Glutamatergic neuron (in vitro differentiated cells): ENCODE measurements at regions not wholly inside any gene's neighbourhood (a gene's known extent, or its start where the extent isn't known, plus 50 kb on each side); places are given as distances from the start of the nearest gene placed in this dataset.
"Not testable (repeated sequence)": the region's sequence is repeated elsewhere in the genome, so short reads cannot be mapped to it uniquely, and the experiment has no call there.

Experiments
- DNase-seq: peaks from one replicate; pipeline ENCODE4 v3.0.0; 2022
- H3K27ac Mint-ChIP-seq: one replicate; pipeline ENCODE4 v1.8.0; 2020; ENCODE audit warnings: mild to moderate bottlenecking, mixed read lengths, inconsistent platforms; ENCODE audit not compliant: unreplicated experiment
- H3K27me3 Mint-ChIP-seq: one replicate; pipeline ENCODE4 v1.8.0; 2020; ENCODE audit warnings: mild to moderate bottlenecking, moderate library complexity, mixed read lengths, inconsistent platforms; ENCODE audit not compliant: unreplicated experiment
- H3K36me3 Mint-ChIP-seq: one replicate; pipeline ENCODE4 v1.8.0; 2020; ENCODE audit warnings: mild to moderate bottlenecking, mixed read lengths, inconsistent platforms; ENCODE audit not compliant: unreplicated experiment
- H3K4me1 Mint-ChIP-seq: one replicate; pipeline ENCODE4 v1.8.0; 2020; ENCODE audit warnings: mild to moderate bottlenecking, low read depth, mixed read lengths, inconsistent platforms; ENCODE audit not compliant: unreplicated experiment
- H3K4me3 Mint-ChIP-seq: one replicate; pipeline ENCODE4 v1.8.0; 2020; ENCODE audit warnings: mild to moderate bottlenecking, mixed read lengths, inconsistent platforms; ENCODE audit not compliant: unreplicated experiment
- H3K9me3 Mint-ChIP-seq: one replicate; pipeline ENCODE4 v1.8.0; 2020; ENCODE audit warnings: mild to moderate bottlenecking, moderate library complexity, mixed read lengths, inconsistent platforms; ENCODE audit not compliant: unreplicated experiment
- TF ChIP-seq, protein P1 (sequence below): fragments of 200-600 bp; sonication (generic); IDR thresholded peaks from one replicate; pipeline ENCODE4 v1.5.0; 2021; ENCODE audit not compliant: partially characterized antibody, unreplicated experiment

DNA sequence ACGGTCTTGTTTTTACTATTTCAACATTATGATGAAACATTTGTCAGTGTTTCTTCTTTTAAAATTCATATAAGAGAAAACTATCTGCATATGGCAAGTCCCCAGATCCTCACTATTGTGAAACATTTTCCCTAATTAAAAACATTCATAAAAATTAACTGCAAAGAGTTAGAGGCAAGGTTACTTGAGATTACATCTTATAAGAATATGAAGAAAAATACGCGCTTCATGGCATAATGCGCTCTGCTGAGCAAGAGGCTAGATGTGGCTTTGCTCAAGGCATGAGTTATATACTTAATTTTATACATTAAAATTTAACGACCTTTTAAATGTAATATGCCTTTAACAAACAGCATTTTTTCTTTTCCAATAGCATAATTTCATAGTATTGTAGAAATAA is 166.4 kb upstream of the RPRM start:
- H3K4me1 Mint-ChIP-seq, result no peaks in the 10 kb centered on the region
- TF ChIP-seq, protein P1, sequence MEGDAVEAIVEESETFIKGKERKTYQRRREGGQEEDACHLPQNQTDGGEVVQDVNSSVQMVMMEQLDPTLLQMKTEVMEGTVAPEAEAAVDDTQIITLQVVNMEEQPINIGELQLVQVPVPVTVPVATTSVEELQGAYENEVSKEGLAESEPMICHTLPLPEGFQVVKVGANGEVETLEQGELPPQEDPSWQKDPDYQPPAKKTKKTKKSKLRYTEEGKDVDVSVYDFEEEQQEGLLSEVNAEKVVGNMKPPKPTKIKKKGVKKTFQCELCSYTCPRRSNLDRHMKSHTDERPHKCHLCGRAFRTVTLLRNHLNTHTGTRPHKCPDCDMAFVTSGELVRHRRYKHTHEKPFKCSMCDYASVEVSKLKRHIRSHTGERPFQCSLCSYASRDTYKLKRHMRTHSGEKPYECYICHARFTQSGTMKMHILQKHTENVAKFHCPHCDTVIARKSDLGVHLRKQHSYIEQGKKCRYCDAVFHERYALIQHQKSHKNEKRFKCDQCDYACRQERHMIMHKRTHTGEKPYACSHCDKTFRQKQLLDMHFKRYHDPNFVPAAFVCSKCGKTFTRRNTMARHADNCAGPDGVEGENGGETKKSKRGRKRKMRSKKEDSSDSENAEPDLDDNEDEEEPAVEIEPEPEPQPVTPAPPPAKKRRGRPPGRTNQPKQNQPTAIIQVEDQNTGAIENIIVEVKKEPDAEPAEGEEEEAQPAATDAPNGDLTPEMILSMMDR, result no peak
- no peak overlapping the region for H3K4me3 Mint-ChIP-seq
- H3K9me3 Mint-ChIP-seq, result no peaks in the 10 kb centered on the region
- H3K27me3 Mint-ChIP-seq, result no peaks in the 10 kb centered on the region
- no peaks in the 10 kb centered on the region for H3K36me3 Mint-ChIP-seq
- no peak for DNase-seq
- no peak overlapping the region for H3K27ac Mint-ChIP-seq

DNA sequence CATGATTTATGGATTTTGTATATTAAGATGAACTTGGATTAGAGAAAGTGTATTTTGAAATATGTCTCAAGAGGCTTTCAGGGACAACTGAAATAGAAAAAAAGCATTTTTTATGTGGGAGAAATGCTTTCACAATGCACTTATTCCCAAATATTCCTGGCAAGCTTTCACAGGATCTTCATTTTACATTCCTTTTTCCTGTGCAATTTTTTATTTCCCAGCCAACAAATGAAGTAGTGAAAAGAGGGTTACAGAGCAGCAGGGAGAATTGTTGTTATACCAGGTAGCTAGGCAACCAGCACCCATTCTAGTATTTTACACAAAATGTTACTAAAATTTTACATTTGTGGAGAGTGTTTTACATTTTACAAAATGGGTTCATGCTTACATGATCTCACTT is 167.0 kb upstream of the RPRM start:
- no peaks in the 10 kb centered on the region for H3K9me3 Mint-ChIP-seq
- H3K36me3 Mint-ChIP-seq, result no peaks in the 10 kb centered on the region
- no peak overlapping the region for H3K27ac Mint-ChIP-seq
- DNase-seq, result no peak
- no peaks in the 10 kb centered on the region for H3K4me1 Mint-ChIP-seq
- TF ChIP-seq, protein P1, result no peak
- no peaks in the 10 kb centered on the region for H3K27me3 Mint-ChIP-seq
- no peak overlapping the region for H3K4me3 Mint-ChIP-seq

DNA sequence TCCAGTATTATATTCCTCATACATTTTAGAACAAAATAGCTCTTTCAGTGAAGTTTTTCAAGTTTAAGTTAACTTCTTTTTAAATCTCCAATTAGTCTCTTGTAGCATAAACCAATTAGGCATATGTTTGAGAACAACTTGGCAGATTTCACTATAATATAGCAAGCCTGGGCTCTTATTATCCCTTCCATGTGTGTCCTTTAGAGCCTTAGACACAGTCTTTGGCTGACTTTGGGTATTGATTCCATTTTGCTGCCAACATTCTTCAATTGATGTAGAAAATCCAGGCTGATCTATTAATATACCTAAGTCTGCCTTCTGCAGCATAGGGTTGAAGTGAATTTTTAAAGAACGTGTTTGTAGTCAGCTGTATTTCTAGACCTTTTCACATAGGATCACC is 179.1 kb upstream of the RPRM start:
- no peak overlapping the region for H3K4me3 Mint-ChIP-seq
- H3K27ac Mint-ChIP-seq, result no peak overlapping the region
- no peaks in the 10 kb centered on the region for H3K4me1 Mint-ChIP-seq
- no peaks in the 10 kb centered on the region for H3K36me3 Mint-ChIP-seq
- H3K9me3 Mint-ChIP-seq, result no peaks in the 10 kb centered on the region
- no peaks in the 10 kb centered on the region for H3K27me3 Mint-ChIP-seq
- DNase-seq, result no peak
- TF ChIP-seq, protein P1, result no peak

DNA sequence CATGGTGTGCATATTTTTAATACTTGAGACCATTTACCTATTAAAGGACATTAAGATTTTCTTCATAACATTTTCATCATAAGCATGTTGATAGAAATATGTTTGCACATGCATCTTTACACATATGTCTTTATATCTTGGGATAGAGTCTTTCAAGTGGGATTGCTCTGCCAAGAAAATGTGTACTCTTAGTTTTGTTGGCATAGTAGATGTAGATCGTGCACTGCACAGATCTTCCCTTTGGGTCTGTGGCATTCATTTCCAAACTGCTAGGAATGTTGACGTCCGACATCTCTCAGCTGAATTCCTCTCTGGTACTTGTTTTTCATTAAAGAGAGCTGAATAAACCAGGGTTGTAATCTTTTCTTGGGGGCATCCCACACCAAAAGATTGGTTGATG is 183.2 kb upstream of the RPRM start:
- H3K27me3 Mint-ChIP-seq, result no peaks in the 10 kb centered on the region
- no peaks in the 10 kb centered on the region for H3K4me1 Mint-ChIP-seq
- DNase-seq, result no peak
- H3K36me3 Mint-ChIP-seq, result no peaks in the 10 kb centered on the region
- no peak overlapping the region for H3K4me3 Mint-ChIP-seq
- H3K9me3 Mint-ChIP-seq, result no peaks in the 10 kb centered on the region
- TF ChIP-seq, protein P1, result no peak
- no peak overlapping the region for H3K27ac Mint-ChIP-seq

DNA sequence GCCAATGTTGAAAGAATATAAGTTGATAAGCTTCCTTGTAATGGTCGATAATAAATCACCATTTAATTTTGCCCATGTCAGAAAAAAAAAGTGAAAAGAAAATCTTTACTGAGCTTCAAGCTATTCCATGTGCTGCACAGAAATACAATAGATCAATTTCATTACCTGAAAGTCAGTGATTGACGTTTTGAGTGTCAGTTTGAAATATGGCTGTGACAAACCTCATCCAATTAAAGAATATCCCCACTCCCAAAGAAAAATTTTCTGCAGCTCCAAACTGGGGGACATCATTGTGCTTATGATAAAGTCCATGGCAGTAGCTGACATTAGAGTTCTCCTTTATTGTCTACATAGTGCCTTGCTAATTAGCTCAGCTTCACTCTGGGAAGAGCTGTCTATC is 184.8 kb upstream of the RPRM start:
- no peaks in the 10 kb centered on the region for H3K4me1 Mint-ChIP-seq
- H3K4me3 Mint-ChIP-seq, result no peak overlapping the region
- no peaks in the 10 kb centered on the region for H3K36me3 Mint-ChIP-seq
- H3K9me3 Mint-ChIP-seq, result no peaks in the 10 kb centered on the region
- no peak overlapping the region for H3K27ac Mint-ChIP-seq
- H3K27me3 Mint-ChIP-seq, result no peaks in the 10 kb centered on the region
- no peak for DNase-seq
- TF ChIP-seq, protein P1, result no peak

DNA sequence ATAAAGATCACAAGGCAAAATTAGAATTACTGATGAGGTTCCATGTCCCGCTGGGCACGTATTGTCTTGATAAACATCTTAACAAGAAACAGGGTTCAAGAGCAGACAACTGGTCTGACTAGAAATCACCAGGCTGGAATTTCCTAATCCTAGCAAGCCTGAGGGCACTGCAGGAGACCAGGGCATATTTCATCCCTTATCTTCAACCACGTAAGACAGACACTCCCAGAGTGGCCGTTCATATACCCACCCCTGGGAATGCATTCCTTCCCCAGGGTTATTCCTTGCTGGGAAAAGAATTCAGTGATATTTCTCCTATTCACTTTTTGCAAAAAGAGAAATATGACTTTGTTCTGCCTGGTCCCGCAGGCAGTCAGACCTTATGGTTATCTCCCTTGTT is 185.4 kb upstream of the RPRM start:
- not testable (repeated sequence) for H3K27ac Mint-ChIP-seq, H3K9me3 Mint-ChIP-seq, H3K4me3 Mint-ChIP-seq, DNase-seq, H3K27me3 Mint-ChIP-seq, H3K36me3 Mint-ChIP-seq, H3K4me1 Mint-ChIP-seq
